NCI-H1436 (cell line): ENCODE measurements at regions not wholly inside any gene's neighbourhood (a gene's known extent, or its start where the extent isn't known, plus 50 kb on each side); places are given as distances from the start of the nearest gene placed in this dataset.

Source experiments
- DNase-seq: peaks from one replicate; lab custom pipeline; 2025; lab: John Stamatoyannopoulos, UW

- no peak for DNase-seq
Measured at GRCh38 chr22:48578138-48579042, 1249.3 kb downstream of the BRD1 start.

GRCh38 chr22:48577691-48578090 is 1250.0 kb downstream of the BRD1 start:
- no peak for DNase-seq

- no peak for DNase-seq
Measured at GRCh38 chr22:48577014-48577690, 1250.5 kb downstream of the BRD1 start.

- peak; percentile 49 for DNase-seq
Measured at GRCh38 chr22:48576333-48577013, 1251.2 kb downstream of the BRD1 start.

- DNase-seq: no peak
Measured at GRCh38 chr22:48575618-48576332, 1251.9 kb downstream of the BRD1 start.

GRCh38 chr22:48574776-48575617 is 1252.7 kb downstream of the BRD1 start:
- DNase-seq: peak; percentile 76

- no peak for DNase-seq
Measured at GRCh38 chr22:48573766-48574165, 1253.9 kb downstream of the BRD1 start.

GRCh38 chr22:48572951-48573350 is 1254.7 kb downstream of the BRD1 start:
- no peak for DNase-seq

GRCh38 chr22:48570912-48571311 is 1256.8 kb downstream of the BRD1 start:
- no peak for DNase-seq

- no peak for DNase-seq
Measured at GRCh38 chr22:48569476-48570233, 1258.0 kb downstream of the BRD1 start.

- DNase-seq: no peak
Measured at GRCh38 chr22:48568736-48569330, 1258.8 kb downstream of the BRD1 start.

- no peak for DNase-seq
Measured at GRCh38 chr22:48567213-48567975, 1260.3 kb downstream of the BRD1 start.

GRCh38 chr22:48566741-48567140 is 1260.9 kb downstream of the BRD1 start:
- no peak for DNase-seq

GRCh38 chr22:48565901-48566501 is 1261.7 kb downstream of the BRD1 start:
- DNase-seq: no peak

GRCh38 chr22:48564995-48565394 is 1262.7 kb downstream of the BRD1 start:
- no peak for DNase-seq

GRCh38 chr22:48563966-48564330 is 1263.7 kb downstream of the BRD1 start:
- no peak for DNase-seq

GRCh38 chr22:48563118-48563965 is 1264.3 kb downstream of the BRD1 start:
- DNase-seq: no peak

- DNase-seq: no peak
Measured at GRCh38 chr22:48561676-48562075, 1266.0 kb downstream of the BRD1 start.
